HepG2 (cell line): ENCODE measurements at regions not wholly inside any gene's neighbourhood (a gene's known extent, or its start where the extent isn't known, plus 50 kb on each side); places are given as distances from the start of the nearest gene placed in this dataset.

ENCODE experiments used
- MYC ChIP-seq: sonication (generic); formaldehyde crosslinking; IDR thresholded peaks from 2 replicates; pipeline ENCODE4 v1.9.0; 2021; ENCODE audit warnings: missing genetic modification reagents, borderline replicate concordance
- TF ChIP-seq, protein P1 (sequence below): IDR thresholded peaks from 2 replicates; pipeline ENCODE4 v1.6.1; 2016; ENCODE audit warnings: missing compliant biosample characterization, missing genetic modification reagents, borderline replicate concordance
- TF ChIP-seq, protein P2 (sequence below): sonication (generic); formaldehyde crosslinking; IDR thresholded peaks from 2 replicates; pipeline ENCODE4 v1.8.1; 2023; ENCODE audit warnings: missing genetic modification reagents, inconsistent platforms, borderline replicate concordance

DNA sequence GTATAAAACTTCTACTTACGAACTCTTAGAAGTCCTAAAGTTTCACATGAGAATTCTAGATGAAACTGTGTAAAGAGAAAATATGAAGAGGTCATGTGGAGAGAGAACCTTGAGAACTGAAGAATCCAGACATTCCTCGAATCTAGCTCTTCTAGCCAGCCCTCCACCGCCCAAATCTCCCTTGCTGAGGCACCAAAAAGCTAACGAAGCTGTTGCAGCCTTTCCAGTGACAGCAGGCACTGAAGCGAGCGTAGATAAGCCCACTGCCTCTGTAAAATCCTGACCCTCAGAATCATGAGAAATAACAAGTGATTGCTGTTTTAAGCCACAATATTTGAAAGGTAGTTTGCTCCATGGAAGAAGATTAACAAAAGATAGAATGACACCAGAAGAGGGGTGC is 134.0 kb downstream of the GOLGA6L6 start:
- TF ChIP-seq, protein P1, sequence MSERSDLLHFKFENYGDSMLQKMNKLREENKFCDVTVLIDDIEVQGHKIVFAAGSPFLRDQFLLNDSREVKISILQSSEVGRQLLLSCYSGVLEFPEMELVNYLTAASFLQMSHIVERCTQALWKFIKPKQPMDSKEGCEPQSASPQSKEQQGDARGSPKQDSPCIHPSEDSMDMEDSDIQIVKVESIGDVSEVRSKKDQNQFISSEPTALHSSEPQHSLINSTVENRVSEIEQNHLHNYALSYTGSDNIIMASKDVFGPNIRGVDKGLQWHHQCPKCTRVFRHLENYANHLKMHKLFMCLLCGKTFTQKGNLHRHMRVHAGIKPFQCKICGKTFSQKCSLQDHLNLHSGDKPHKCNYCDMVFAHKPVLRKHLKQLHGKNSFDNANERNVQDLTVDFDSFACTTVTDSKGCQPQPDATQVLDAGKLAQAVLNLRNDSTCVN = no peak
- TF ChIP-seq, protein P2, sequence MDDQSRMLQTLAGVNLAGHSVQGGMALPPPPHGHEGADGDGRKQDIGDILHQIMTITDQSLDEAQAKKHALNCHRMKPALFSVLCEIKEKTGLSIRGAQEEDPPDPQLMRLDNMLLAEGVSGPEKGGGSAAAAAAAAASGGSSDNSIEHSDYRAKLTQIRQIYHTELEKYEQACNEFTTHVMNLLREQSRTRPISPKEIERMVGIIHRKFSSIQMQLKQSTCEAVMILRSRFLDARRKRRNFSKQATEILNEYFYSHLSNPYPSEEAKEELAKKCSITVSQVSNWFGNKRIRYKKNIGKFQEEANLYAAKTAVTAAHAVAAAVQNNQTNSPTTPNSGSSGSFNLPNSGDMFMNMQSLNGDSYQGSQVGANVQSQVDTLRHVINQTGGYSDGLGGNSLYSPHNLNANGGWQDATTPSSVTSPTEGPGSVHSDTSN (CRISPR knock-in tag) = no peak
- no peak for TF ChIP-seq MYC (CRISPR knock-in tag)
